ENCODE measurements at regions not wholly inside any gene's neighbourhood (a gene's known extent, or its start where the extent isn't known, plus 50 kb on each side); places are given as distances from the start of the nearest gene placed in this dataset.

DNA sequence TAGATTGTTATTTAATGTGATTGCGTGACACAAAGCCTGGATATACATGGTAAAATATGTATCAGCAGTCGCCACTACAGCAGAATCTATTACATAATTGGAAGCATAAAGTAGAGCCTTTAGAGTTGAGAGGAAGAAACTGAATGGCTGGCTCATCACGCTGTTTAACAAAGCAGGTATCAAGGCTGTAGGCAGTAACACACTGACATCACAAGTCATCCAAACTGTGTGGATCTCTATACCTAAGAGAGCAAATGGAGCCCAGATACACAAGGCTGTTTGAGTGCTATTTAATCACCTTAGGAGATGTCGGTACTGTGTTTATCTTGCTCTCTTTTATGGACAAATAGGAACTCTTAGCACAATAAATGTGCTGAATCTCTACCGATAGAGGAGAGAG is 864.4 kb downstream of the VGLL3 start:
- Histone ChIP-seq H3K27me3 (ENCODE audit: control insufficient read depth, insufficient read depth, low read length) (no peaks in the 10 kb centered on the region), H3K9ac (ENCODE audit: low read length) (no peak overlapping the region), H3K36me3 (ENCODE audit: control insufficient read depth, insufficient read depth, low read length) (no peaks in the 10 kb centered on the region), H3K4me3 (ENCODE audit: low read depth, low read length) (no peak overlapping the region), H3K9me3 (ENCODE audit: control insufficient read depth, insufficient read depth, low read depth, low read length) (0 out of 2 replicates have a peak, but pooled peaks cover 4% of the 10 kb centered on the region), H3K4me1 (ENCODE audit: control insufficient read depth, insufficient read depth, low read length) (no peaks in the 10 kb centered on the region), H3K27ac (ENCODE audit: low read depth, low read length) (no peak overlapping the region)
